Right kidney (tissue), 1 donor: ENCODE measurements at regions not wholly inside any gene's neighbourhood (a gene's known extent, or its start where the extent isn't known, plus 50 kb on each side); places are given as distances from the start of the nearest gene placed in this dataset.

Source experiments
- DNase-seq: peaks from one replicate; pipeline ENCODE4 v3.0.0-alpha.2; 2016

DNA sequence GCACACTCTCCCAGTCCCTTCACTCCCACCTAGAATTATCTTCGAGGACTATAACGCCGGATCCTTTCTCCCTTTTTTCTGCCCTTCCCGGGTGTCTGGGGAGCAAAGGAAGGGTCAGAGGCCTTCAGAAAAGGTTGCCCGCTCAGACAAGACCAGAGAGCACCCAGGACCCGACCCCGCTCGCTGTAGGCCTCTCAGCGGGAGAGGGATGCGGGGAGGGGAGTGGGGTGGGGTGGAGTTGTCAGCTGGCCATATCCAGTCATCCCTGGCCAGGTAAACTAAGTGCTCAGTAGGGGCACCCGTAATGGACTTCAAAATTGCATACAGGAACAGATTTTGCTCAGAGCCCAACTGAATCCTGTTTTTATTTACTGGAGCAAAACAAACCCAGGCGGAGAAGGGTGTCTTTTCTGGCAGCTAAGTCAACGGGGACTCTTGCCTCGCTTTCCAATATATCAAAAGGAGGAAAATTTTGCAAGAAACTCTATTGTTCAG is 65.0 kb downstream of the NOL4 start:
- no peak for DNase-seq

DNA sequence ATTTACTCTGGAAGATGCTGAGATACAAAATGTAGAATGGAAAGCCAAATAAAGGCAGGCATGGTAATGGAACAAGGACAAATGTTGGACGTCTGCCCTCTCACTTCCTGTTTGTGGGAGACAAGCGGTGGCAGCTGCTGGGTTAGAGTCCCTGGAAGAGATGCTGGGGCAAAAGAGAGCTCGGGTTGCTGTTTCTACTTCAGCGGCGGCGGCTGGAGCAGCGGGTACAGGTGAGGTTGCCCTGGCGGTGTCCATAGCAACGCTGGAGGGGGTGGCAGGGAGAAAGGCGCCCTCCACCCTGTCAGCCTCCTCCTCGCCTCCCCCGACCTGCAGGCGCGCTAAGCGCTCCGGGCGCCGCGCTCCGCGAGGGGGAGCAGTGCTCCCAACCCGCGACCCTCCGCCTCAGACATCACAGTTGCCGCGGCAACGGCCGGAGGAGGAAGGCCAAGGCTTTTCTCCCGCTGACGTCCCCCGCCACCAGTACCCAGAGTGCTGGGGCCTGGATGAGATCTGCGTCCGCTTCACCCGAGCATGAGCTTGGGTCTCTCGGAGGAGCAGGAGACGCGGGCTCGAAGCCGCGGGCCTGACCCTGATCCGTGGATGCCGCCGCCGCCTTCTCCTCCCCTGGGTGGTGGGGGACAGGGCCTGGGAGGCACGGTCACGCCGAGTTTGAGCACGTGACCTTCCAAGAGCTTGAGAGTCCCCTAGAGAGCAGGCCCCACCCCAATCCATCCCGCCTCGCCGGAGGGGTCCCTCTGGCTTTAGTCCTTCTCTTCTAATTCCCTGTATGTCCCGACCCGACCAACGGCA is 65.6 kb downstream of the NOL4 start:
- peak; percentile 64 for DNase-seq

DNA sequence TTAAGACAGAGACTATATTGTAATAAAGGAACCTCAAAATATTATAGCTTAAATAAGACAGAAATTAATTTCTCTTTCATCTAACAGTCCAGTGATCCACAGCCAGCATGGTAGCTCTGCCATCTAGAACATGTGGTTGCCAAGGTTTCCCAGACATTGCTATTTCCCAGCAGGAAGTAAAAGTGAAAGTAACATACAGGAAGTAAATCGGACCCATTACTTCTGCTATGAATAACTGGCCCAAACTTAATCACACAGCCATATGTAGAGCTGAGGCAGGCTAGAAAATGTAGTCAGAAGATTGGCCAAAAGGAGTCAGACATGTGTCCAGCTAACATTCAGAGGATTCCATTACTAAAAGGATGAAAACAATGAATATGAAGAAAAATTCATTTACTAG is 71.0 kb downstream of the NOL4 start:
- no peak for DNase-seq

DNA sequence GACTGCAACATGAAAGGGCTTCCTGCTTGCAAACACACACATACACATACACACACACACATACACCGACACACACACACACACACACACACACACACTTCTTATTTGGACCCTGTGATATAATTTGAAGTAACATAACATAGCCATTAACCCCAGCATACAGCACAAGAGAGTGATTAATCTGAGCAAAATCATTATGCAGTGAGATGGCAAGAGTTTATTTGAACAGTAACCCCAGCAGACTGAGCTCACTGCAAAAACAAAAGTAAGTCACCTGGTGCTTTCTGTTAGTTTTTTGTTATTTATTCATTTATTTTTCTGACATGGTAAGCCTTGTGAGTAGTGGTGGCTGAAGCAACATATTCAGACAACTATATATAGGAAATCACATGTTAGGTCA is 93.7 kb downstream of the NOL4 start:
- no peak for DNase-seq

DNA sequence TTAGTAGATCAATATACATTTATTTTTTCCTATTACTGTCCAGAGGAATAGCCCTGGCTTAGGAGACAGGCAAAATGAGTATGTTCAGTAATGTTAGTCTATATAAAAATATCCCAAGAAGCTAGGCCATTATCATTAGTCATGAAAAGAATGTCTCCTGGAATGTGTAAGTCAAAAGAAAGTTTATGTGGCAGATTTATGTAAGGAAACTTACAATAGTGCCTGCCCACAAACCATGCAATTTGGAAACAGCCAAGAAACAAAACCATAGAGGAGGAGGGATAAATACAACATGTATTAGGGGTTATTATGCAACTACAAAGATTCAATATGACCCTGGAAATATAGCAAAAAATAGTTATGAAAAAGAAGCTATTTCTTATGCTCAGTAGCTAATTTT is 96.3 kb downstream of the NOL4 start:
- no peak for DNase-seq

DNA sequence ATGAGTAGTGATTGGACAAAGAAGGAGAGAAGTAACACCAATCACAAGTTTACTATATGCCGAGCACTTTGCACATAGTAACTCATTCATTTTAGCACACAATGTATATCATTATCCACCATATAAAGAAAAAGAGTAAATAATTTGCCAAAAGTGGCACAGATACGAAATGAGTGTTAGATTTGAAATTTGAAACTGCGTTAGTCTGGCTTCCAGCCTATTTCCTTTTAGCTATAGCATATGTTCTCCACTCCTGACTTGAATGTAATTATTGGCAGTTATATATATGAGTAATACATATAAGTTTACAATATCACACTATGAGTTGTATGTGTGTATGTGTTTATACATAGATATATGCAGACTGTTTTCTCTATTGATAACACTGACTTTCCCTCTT is 98.6 kb downstream of the NOL4 start:
- no peak for DNase-seq

DNA sequence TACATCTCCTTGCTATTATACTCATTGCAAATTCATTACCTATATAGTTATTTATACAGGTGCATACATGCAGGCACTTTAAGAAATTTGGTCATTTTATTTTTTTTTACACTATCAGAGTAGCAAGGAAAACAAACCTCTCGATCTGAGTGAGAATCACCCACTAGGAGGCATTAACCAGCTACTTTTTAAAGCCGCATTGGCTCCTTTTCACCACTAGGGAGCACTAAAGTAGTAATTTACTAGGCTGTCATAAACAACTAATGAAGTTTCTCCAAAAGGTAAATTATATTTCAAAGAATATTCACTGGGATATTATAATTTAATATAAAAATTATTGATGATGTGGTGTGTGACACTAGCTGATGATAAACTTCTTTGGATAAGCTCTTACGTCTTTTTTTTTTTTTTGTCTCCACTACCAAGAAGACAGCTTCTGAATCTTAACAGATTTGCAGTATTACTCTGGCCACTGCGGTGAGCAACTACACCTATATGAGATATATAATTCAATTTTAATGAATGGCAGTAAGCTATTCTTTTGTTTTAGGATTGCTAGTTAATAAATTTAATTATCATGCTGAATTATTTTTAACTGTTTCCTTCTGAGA is 101.9 kb downstream of the NOL4 start:
- peak; percentile 27 for DNase-seq

DNA sequence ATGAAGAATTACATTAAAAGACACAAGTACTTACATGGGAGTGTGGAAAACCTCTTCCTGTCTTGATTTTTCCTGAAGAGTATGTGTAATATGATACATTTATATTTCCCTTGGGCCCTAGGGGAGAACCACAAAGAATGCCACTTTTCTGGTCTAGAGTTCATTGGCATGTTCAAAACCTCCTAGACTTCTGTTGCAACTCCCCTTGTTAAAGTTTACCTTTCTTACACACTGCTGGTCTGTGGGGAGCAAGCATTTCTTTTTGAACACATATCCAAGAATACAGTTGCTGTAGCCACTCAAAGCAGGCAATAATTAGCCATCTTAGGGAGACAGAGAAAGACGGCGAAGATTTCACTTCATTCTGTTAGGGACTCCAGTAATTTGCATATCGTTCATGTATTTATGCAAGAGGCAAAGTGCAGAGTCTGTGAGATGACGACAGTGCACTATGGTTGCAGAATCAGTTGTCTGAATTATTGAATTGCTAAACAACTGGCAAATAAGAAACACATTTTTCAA is 103.5 kb downstream of the NOL4 start:
- no peak for DNase-seq

DNA sequence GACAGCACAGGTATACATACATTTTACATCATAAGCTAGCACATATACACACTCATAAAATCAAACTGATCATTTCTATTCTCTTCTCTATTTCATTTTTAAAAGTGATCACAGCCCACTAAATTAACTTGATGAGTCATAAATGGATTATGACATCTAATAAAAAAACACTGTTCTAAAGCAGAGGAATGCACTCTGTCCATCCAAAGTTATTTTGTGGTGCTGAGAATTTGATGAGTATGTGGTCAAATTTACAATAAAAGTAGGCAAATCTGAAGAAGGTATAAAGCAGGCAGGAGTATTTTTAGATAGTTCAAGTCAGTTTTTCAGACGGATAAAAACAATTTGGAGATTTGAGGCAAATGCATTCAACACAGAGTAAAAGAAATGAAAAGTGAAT is 104.4 kb downstream of the NOL4 start:
- no peak for DNase-seq

DNA sequence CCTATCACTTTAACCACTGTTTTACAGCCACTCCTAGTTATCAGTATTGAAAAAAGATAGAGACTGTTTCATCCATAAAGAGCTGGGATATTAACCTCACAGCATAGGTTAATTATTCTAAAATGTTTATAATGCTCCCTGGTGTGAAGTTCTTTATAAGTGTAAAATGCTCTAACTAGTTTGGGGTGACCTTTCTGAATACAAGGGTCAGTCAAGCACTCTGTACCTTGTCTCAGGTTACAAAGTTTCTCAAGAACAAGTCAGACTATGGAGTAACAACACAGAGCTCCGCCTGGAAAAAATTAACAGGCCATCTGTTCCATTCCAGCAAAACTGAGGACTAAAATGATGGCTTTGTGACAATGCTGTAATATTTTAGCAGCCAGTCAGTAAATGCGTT is 107.4 kb downstream of the NOL4 start:
- DNase-seq: no peak

DNA sequence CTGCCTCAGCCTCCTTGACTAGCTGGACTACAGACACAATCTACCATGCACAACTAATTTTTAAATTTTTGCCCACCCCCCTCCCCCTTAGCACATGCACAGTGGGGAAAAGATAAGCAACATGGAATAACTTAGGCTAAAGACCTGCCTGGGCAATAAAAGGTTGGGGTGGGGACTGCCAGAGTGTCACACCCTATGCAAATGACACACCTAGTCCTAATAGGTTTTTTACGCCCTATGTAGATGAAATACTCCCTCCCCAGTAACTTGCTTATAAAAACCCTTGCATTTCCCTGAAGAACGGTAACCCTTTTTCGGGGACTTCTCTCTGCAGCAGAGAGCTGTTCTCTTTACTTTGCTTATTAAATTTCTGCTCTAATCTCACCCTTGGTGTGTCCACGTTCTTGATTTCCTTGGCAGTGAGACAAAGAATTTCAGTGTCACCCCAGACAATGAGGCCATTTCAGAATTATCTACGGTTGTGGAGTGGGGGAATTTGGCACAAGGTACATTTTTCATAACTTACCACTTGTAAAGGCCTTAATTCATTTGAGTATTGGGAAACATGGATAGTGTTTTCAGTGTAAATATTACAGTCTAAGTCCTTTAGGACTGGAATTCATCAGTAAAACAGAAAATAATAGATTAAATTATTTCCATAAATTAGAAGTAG is 109.2 kb downstream of the NOL4 start:
- no peak for DNase-seq

DNA sequence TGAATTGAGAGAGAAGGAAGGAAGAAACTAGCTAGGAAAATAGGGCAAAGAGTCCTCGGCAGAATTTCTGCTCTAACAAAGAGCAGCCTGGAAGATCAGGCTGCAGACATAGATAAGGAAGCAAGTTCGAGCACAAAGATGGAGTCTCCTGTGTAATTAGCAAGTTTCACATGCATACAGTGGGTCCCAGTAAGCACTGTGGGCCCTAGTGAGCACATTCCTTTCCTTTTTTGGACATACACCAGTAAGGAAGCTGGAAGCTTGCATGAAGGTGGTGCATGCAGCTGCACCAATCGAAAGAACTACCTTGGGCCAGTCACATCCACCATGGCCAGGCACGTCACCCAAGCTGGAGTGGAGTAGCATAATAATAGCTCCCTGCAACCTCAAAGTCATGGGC is 109.7 kb downstream of the NOL4 start:
- no peak for DNase-seq

DNA sequence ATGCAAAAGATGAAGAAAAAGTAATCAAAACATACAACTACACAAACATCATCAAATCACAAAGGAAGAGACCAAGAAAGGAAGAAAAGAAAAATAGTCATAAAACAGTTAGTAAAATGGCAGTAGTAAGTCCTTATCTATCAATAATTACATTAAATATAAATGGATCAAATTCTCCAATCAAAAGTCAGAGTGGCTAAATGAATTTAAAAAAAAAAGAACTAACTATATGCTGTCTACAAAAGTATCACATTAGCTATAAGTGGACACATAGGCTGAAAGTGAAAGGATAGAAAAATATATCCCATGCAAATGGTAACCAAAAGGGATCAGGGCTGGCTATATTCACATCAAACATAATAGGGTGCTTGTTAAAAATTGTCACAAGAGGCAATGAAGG is 116.5 kb downstream of the NOL4 start:
- DNase-seq: no peak

DNA sequence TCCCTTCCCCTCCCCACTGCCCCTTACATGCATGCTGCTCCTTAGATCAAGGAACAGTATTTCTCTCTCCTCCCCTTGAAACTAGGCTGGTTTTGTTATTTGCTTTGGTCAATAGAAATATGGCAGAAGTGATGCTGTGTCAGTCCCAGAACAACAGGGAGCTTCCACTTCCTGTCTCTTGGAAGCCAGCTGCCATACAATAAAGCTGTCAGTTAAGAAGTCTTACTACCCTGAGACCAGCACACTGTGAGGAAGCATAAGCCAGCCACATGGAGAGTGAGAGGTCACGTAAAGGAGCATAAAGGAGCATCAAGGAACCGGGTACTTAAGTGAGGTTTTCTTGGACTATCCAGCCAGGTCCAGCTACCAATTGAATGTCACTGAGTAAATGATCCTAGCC is 126.6 kb downstream of the NOL4 start:
- no peak for DNase-seq

DNA sequence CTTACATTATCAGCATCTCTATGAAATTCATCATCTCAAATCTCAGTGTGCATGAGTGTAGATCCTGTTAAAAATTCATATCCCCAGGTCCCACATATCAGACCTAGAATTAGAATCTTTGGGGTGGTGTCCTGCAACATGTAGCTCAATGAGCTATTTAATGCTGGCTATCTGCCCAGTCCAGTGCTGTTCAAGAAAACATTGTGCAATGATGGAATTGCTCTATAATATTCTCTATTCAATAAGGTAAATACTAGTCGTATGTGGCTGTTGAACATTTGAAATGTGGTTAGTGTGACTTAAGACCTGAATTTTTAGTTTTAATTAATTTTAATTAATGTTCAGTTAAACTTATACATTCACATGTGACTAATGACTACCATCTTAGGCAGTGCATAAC is 127.4 kb downstream of the NOL4 start:
- DNase-seq: no peak

DNA sequence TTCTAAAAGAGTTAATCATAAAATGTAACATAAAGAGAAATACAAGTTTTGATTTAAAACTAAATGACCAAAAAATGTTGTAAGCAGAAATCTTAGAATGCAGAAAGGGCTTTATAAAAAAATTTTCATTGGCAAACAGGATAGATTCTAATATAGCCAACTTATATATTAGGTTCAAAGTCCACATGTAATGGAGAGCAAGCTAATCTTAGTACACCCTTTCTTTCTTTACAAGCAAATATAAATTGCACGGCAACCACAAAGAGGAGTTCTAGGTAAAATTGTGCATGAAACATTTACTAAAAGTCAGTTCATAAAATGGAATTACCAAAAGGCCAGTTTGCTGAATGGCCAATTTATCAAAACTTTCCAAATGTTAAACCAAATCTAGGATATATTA is 130.6 kb downstream of the NOL4 start:
- no peak for DNase-seq

DNA sequence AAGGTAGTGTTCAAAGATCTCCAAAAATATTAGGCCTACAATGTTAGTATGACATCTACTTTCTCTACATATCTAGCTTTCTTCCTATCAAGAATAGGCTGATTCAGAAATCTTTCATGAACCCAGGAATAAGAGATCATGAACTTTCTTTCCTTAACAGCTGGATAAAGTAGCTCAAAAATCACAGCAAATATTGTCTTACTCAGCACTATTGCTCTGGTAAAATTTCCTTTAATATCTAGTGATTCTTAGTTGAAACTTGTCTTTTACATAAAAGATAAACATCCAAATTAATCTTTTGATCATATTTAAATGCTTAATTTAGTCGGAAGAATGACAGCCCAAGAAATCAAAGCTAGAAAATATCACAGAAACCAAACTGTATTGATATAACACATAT is 131.9 kb downstream of the NOL4 start:
- DNase-seq: no peak

DNA sequence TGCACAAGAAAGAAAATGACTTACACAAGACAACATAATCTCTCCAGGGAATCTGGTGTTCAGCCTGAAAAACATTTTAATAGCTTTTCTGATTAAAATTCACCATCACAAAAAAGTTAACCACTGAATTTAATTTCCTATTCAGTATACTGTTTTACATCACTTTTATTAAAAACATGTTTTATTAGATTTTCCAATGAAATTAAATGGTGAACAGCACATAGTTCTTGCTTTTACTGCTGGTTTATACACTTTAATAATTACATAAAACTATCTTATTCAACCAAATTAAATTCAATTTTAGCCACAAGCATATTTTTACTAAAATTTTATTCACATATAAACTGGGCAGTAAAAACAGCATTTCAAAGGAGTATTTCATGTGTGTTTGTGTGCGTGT is 138.3 kb downstream of the NOL4 start:
- DNase-seq: no peak

DNA sequence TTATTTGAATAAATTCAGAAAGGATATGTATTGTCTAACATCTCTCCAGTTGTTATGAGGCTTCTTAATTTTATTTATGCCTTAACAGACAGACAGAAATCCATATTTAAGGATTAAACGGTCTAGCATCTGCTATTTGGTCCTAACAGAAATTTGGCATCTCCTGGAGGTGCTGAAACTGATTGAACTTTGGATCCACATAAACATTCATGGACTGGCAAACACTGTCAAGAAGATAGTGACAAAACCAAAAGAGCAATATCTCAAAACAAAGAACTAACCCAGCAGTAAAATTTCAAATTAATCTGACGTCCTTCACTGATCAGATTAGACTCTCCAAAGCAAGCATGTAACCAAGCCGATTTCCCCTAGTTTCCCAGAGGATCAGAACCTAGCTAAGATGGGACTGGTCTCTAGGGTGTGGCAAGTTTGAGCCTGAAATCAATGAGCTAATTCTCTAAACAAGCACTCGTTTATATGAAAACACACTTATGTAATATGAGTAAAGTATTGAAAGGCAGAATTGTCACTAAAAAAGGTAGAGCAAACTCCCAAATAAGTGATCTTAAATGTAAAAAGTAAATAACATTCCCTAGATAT is 139.5 kb downstream of the NOL4 start:
- no peak for DNase-seq

DNA sequence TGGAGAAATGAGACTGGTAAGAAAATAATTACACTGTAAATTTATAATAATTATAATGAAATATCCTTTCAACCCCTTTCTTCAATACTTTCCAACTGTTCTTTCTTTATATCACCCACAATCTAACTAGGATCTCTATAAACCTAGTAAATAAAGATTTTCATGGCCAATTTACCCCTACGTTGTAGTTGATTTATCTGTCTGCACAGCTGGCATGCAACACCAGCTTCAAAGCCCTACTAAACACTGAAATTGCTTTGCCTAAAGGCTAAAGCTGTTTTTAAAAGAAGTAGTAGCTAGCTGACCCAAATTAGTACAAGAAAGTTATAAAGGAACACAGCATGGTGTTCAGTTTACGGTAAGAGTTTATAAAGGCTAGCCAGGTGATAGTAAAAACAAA is 140.1 kb downstream of the NOL4 start:
- no peak for DNase-seq

DNA sequence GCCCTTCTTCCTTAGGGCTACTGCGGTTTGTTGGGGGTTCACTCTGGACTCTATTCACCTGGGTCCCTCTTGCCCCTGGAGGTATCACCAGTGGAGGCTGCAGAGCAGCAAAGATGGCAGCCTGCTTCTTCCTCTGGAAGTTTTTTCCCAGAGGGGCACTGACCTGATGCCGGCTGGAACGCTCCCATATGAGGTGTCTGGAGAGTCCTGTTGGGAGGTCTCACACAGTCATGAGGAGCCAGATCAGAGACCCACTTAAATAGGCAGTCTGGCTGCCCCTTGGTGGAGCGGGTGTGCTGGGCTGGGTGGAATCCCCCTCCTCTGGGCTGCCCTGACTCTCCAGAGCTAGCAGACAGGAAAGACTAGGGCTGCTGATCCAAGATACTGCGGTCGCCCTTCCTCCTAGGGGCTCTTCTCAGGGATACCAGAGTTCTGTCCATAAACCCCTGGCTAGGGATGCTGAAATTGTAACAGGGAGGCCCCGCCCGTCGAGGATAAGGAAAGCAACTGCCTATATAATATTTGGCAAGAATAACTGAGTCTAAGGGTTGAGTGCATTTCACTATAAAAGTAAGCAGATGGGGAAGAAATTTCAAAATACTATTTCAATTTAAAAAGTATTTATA is 140.7 kb downstream of the NOL4 start:
- DNase-seq: no peak

DNA sequence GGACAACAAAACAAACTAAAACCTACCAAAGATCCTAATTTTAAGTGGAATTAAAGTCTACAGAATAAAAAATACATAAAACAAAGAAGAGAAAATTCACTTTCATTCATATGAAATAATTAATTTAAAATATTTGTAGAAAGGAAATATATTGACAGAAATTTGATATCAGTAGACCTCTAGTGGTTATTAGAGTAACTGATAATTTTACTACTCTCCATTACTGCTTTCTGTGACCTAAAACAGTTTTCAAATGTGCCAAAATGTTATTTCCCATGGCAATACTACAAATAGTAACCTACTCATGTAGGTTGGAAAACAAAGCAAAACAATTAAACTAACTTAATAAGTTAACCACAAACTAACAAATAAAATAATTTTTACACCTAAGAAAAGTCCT is 147.1 kb downstream of the NOL4 start:
- no peak for DNase-seq
